Globus pallidus (tissue), 1 donor: ENCODE measurements at regions not wholly inside any gene's neighbourhood (a gene's known extent, or its start where the extent isn't known, plus 50 kb on each side); places are given as distances from the start of the nearest gene placed in this dataset.
"Not testable (repeated sequence)": the region's sequence is repeated elsewhere in the genome, so short reads cannot be mapped to it uniquely, and the experiment has no call there.

Source experiments
- DNase-seq: peaks from one replicate; pipeline ENCODE4 v3.0.0-alpha.2; 2015; ENCODE audit warnings: low spot score

- DNase-seq = no peak
Observed at GRCh38 chr20:11682285-11682684, 235.4 kb upstream of the BTBD3 start.

DNA sequence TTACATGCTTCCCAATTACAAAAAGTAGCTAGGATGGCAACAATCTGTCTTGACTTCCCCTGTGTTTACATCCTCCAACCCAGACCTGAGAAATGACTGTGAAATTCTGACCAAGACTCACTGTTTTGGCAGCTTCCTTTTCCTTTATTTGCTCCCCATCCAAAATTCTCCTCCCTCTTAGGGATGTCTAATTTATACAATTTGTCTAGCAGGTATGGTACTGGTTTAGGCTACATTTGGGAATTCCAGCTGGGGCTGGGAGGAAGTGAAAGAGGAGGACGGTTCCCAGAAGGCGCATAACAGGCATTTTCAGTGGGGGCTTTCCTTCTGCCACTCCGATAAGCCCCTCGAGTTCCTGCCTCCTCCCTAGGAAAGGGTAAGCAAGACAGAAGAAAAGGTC is 231.5 kb upstream of the BTBD3 start:
- no peak for DNase-seq

- DNase-seq = peak; percentile 16
Observed at GRCh38 chr20:11686820-11687543, 230.7 kb upstream of the BTBD3 start.

DNA sequence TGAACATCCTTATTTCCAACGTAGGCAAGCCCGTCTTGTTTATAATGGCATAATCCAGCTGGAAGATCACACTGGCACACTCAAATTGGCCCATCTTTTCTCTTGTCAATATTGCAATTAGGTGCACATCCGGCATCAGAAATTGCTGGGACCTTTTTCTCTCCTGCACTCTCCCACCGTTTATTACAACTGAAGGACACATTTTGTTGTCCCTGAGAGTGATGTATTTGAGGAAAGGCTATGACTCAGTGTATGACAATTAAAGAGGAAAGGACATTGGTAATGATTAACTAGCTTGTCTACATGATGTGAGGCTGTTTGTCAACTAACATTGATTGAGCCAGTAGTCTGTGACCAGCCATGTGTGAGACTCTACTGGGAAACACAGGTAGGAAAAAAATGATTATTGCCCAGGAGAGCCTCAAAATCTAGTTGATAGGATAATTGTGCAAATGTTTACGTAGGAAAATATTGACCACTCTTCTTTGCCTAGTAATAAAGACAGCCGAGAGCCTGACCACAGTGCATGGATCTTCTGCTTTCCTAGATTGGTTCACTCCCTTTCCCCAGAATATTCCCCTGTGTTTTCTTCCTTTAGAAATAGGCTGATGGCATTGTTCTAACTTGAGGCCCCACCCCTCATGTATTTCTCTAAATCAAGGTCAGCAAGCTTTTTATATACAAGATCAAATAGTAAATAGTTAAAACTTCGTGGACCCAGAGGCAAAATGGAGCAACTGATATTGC is 230.0 kb upstream of the BTBD3 start:
- no peak for DNase-seq

DNA sequence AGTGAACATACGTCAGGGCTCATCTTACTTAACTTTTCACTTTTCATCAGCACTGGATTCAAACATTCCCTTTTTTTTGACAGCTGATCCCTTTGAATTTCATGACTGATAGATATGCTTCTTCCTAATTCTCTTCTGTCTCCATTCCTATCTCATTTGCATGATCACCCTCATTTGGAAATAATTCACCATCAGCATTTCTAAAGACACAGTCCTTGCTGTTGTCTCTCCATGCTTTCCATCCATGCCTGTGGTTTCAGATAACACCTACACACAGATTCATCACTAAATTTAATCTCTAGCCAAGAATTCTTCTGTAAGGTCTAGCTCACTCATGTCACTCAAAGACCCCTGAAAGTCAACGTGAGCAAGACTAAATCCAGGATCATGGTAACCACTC is 228.4 kb upstream of the BTBD3 start:
- DNase-seq = no peak

DNA sequence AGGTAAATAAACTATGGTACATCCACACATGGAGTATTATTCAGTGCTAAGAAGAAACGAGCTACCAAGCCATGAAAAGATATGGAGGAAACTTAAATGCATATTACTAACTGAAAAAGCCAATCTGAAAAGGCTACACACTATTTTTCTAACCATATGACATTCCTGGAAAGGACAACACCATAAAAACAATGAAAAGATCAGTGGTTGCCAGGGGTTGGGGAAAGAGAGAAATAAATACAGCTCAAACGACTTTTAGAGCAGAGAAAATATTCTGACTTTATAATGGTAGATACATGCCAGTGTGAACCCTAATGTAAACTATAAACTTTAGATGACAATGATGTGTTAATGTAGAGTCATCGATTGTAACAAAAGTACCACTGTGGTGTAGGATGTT is 225.9 kb upstream of the BTBD3 start:
- no peak for DNase-seq

GRCh38 chr20:11692567-11692966 is 225.1 kb upstream of the BTBD3 start:
- DNase-seq = no peak

- no peak for DNase-seq
Observed at GRCh38 chr20:11694467-11694866, 223.2 kb upstream of the BTBD3 start.

DNA sequence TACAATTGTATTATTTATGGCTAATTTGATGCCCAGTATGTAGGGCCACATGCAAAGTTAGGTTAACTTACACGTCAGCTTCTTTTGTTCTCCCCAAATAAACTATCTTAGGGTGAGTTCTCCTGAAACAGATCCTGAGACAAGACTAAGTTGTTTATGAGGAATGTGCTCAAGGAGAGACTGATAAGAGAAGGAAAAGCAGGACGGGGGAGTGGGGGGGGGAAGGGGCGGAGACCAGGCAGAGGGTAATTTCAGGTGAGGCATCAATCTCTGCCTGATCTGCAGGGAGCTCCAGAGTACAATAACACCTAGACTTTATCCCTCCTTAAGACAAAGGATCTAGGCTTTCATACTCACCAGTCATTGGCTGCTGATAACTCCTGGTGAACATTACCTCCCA is 220.6 kb upstream of the BTBD3 start:
- no peak for DNase-seq

DNA sequence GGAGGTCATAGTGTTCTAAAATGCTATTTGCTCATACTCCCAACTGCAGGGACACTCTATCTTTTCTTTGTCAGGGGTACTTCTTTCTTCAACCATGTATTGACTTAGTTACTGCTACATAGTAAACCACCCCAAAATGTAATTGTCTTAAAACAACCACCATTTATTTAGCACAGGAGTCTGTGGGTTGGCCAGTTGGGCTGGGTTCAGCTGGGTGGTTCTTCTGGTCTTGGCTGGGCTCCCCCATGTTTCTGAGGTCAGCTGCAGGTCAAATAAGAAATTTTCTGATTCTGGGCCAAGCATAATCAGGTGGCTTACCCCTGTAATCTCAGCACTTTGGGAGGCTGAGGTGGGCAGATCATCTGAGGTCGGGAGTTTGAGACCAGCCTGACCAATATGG is 220.0 kb upstream of the BTBD3 start:
- DNase-seq = no peak

GRCh38 chr20:11698124-11698523 is 219.6 kb upstream of the BTBD3 start:
- no peak for DNase-seq

DNA sequence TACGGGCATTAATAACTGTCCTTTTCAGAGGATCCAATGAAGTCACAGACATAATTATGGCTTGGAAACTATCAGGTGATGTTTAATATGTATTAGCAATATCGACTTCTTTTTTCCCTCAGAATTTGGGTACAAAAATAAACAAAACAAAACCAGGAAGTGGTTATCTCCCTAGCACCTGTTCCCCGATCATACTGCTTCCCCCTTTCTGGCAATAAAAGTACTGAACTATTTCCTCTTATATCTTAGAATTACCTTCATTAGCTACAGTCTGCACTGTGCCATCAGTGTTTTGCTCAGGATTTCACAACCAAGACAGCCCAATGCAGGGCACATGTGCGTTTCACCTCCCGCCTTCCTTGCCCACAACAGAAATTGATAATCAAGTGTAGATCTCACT is 216.9 kb upstream of the BTBD3 start:
- DNase-seq = no peak

DNA sequence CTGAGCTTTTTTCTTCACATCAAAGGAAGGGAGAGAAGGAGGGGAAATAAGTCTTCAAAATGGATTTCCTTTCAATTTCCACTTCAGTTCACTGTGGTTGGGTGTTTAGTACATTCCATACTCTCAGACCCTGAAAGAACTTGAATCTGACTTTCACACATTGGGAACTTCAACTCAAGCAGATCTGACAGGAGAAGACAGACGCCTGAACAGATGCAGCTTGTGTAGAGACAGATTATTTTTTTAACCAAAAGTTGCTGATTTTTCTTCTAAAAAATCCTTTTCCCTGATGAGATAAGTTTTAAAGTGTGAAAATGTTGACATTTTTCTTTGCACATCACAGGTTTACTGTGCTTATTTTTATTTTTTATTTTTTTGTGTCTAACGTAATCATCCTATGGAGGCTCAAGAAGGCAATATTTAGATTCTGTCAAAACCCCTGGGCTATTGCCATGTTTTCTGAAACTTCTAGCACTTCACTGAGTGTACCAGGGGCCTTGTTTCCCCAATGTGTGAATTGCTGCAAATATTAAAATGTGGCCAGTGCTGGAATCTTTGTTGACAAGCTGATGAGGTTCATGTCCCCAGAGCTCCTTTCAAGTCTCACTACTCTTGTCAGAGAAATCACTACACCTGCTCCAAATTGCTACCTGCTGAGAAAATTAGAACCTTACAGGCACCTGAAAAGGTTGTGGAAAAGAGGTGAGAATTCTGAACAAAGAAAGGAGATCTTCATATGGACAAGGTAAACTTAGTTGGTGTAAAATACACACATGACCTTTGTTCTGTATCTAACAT is 214.8 kb upstream of the BTBD3 start:
- no peak for DNase-seq

DNA sequence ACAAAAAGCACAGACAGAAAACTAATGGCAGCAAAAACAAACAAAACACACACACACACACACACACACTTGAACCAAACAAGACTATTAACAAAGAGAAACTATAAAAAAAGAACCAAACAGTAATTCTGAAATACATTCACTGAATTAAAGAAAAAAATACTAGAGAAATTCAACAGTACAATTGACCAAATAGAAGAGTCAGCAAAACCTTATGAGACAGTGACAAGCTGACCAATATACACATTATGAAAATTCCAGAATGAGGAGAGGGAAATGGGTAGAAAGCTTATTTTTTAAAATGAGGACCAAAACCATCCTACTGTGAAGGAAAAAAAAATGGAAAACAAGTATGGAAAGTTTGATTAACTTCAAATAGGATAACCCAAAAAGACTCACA is 212.2 kb upstream of the BTBD3 start:
- DNase-seq = no peak

DNA sequence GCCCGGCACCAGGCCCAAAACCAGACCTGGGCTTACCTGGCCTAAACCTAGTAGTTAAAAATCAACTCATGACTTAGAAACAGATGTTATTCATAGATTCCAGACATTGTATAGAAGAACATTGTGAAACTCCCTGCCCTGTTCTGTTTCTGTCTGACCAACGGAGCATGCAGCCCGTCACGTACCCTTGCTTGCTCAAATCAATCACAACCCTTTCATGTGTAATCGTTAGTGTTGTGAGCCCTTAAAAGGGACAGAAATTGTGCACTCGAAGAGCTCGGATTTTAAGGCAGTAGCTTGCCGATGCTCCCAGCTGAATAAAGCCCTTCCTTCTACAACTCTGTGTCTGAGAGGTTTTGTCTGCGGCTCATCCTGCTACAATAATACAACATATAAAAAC is 209.5 kb upstream of the BTBD3 start:
- not testable (repeated sequence) for DNase-seq

GRCh38 chr20:11711214-11711613 is 206.5 kb upstream of the BTBD3 start:
- no peak for DNase-seq

- DNase-seq = no peak
Observed at GRCh38 chr20:11712639-11713160, 205.0 kb upstream of the BTBD3 start.

GRCh38 chr20:11714886-11715285 is 202.8 kb upstream of the BTBD3 start:
- DNase-seq = no peak

GRCh38 chr20:11716239-11716944 is 201.3 kb upstream of the BTBD3 start:
- DNase-seq = no peak

DNA sequence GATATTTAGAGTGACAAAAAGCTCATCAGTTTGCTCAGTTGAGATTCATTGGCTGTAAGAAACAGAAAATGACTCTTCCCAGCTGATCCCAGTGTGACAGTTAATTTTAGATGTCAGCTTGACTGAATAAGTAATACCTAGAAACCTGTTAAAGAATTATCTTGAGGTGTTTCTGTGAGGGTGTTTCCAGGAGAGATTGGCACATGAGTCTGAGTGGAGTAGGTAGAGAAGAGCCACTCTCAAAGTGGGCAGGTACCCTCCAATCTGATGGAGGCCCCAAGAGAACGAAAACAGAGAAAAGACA is 200.8 kb upstream of the BTBD3 start:
- no peak for DNase-seq

DNA sequence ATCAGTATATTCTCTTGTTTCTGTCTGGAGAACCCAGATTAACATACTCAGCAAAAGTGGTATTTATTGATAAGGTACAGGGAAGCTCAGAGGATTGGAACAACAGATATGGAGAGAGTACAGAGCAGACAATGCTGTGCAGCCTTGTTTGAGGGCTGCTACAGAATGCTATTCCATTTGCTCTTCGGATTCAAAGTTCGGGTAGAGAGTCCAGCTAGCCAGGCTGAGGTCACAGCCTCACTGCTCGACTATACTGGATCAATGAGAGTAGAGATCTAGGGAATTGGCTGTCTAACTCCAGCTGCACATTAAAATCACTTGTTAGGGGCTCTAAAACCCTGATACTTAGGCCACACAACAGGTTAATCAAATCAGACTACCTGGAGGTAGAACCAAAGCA is 200.1 kb upstream of the BTBD3 start:
- no peak for DNase-seq

GRCh38 chr20:11718474-11719094 is 199.1 kb upstream of the BTBD3 start:
- no peak for DNase-seq
